Erythroblast (primary cell): ENCODE measurements at regions not wholly inside any gene's neighbourhood (a gene's known extent, or its start where the extent isn't known, plus 50 kb on each side); places are given as distances from the start of the nearest gene placed in this dataset.

ENCODE experiments used
- GATA1 ChIP-seq: IDR thresholded peaks from 2 replicates; pipeline ENCODE4 v1.6.1; 2011; ENCODE audit warnings: low read depth, mild to moderate bottlenecking, control low read depth, low read length, moderate library complexity
- POLR2A ChIP-seq: IDR thresholded peaks from 2 replicates; pipeline ENCODE4 v1.6.1; 2011; ENCODE audit warnings: mild to moderate bottlenecking, low read length

DNA sequence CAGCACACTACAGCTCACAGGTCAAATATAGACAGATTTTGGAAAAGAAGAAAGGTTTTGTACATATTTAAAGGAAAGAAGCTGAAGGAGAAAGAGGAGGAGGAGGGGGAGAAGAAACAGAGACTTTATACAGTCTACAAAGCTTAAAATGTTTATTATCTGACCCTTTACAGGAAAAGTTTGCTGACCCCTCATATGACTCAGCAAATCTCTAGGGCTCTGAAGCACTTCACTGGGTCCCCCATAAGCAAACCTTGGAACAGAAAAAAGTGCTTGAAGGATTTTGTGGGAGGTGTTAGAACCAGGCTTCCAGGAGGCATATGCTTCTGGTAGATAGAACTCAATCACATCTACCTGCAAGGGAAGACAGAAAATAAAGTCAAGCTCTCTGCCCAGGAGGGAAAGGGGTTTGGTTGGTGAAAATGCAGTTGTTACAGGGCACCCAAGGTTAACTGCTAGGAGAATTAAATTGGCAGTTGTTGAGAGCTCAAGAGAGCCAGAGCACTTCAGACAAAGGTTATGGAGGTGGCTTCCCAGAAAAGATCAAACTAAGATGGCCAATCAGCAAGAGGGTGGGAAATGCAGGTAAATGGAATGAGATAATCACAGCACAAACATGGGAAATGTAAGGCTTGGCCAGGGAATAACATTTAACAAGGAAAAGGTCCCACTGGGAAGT lies 207.4 kb upstream of the SGK1 start:
- no peak for TF ChIP-seq POLR2A
- TF ChIP-seq GATA1, result no peak
